Cardiac fibroblast (primary cell): ENCODE measurements at regions not wholly inside any gene's neighbourhood (a gene's known extent, or its start where the extent isn't known, plus 50 kb on each side); places are given as distances from the start of the nearest gene placed in this dataset.
"Not testable (repeated sequence)": the region's sequence is repeated elsewhere in the genome, so short reads cannot be mapped to it uniquely, and the experiment has no call there.

Experiments used
- DNase-seq, 2 donors: peaks; one replicate each; pipeline versions ENCODE4 v3.0.0 to v3.0.0-alpha.2; 2010; ENCODE audit warnings: low read depth in 2 of 2
- H3K4me3 ChIP-seq, 2 donors: replicated peaks in 1 of 2; 1 replicate in 1 of 2; 2 replicates in 1 of 2; pipeline ENCODE4 v1.5.1; 2011; ENCODE audit warnings: low read depth in 2 of 2, low read length in 2 of 2, mild to moderate bottlenecking in 2 of 2, moderate library complexity in 1 of 2
- CTCF ChIP-seq: IDR thresholded peaks from one replicate; pipeline ENCODE4 v1.5.1; 2011; ENCODE audit warnings: low read depth, mild to moderate bottlenecking, low read length, inconsistent platforms

DNA sequence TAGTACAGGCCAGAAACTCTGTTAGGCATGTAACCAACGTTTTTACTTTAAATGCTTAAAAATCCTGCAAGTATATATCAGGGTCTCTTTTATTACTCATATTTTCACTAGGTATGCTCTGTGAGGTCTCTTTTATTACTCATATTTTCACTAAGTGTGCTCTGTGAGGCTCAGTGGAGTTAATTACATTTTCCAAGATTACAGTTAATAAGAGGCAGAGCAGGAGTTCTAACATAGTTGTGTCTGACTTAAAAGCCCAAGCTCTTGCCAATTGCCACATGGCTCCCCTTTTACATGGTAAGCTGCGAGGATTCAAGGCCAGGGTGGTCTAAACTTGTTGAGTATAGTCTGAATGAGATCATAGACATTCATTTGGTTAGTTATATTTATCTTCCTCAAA lies 81.0 kb upstream of the ARMCX2 start:
- no peak overlapping the region for H3K4me3 ChIP-seq
- DNase-seq: no peak
- no peak for TF ChIP-seq CTCF

GRCh38 chrX:101738867-101739266 lies 79.2 kb upstream of the ARMCX2 start:
- not testable (repeated sequence) for DNase-seq, H3K4me3 ChIP-seq

DNA sequence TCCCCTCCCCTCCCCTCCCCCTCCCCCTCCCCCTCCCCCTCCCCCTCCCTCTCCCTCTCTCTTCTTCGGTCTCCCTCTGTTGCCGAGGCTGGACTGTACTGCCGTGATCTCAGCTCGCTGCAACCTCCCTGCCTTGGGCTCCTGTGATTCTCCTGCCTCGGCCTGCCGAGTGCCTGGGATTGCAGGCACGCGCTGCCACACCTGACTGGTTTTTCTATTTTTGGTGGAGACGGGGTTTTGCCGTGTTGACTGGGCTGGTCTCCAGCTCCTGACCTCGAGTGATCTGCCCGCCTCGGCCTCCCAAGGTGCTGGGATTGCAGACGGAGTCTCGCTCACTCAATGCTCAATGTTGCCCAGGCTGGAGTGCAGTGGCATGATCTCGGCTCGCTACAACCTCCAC lies 78.8 kb upstream of the ARMCX2 start:
- H3K4me3 ChIP-seq, DNase-seq: not testable (repeated sequence)

DNA sequence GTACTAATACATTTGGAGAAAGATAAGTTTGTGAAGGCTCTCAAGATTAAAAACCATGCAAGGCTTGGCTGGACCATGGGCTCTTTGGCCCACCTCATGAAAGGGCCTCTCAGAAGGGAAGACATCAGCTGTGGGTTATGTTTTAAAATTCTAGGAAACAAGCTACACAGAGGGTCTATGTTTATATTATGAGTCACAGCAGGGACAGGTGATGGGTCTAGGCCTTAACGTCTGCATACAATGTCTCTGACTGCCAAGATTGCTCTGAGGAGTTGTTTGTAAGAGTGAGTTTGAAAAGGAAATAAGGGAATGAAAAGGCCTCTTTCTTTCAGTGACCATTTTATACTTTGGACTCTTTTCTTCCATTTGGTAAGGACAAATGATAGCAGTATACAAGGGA lies 77.0 kb upstream of the ARMCX2 start:
- TF ChIP-seq CTCF: no peak
- no peak overlapping the region for H3K4me3 ChIP-seq
- no peak for DNase-seq

DNA sequence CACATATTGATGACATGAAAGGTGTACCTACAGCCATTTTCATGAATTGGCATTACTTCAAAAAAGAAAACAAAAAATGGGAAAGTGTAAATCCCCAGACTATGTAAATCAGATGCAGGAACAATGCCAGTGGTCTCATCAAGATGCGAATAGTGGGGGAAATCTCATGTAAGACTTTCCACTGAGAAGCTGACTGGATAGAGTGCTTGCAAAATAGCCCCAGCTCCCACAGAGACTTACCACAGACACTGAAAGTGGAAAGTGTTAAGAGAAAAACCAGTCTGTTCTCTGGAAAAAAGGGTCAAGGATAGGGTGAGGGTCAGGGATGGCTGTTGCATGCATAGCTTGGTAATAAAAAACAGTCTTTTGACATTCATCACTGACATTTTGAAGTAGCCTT lies 73.2 kb upstream of the ARMCX2 start:
- H3K4me3 ChIP-seq: no peak overlapping the region
- no peak for TF ChIP-seq CTCF
- no peak for DNase-seq

- no peak for DNase-seq
- no peak for TF ChIP-seq CTCF
- no peak overlapping the region for H3K4me3 ChIP-seq
Observed at GRCh38 chrX:101729986-101730385, 70.3 kb upstream of the ARMCX2 start.
